HT1080 (cell line): ENCODE measurements at regions not wholly inside any gene's neighbourhood (a gene's known extent, or its start where the extent isn't known, plus 50 kb on each side); places are given as distances from the start of the nearest gene placed in this dataset.
A peak's percentile ranks its signal among the peaks of the same experiment; 100 is the strongest.

Source experiments
- DNase-seq: peaks from one replicate; pipeline ENCODE4 v3.0.0-alpha.2; 2015; ENCODE audit warnings: low read depth

- no peak for DNase-seq
Measured at GRCh38 chr7:96486681-96487080, 164.8 kb upstream of the SLC25A13 start.

GRCh38 chr7:96484845-96485244 is 162.9 kb upstream of the SLC25A13 start:
- no peak for DNase-seq

- DNase-seq, result no peak
Measured at GRCh38 chr7:96484091-96484490, 162.2 kb upstream of the SLC25A13 start.

GRCh38 chr7:96481796-96482195 is 159.9 kb upstream of the SLC25A13 start:
- DNase-seq, result no peak

GRCh38 chr7:96479015-96479645 is 157.2 kb upstream of the SLC25A13 start:
- DNase-seq, result no peak

GRCh38 chr7:96471606-96472005 is 149.7 kb upstream of the SLC25A13 start:
- DNase-seq, result no peak

- no peak for DNase-seq
Measured at GRCh38 chr7:96452146-96452545, 130.2 kb upstream of the SLC25A13 start.

GRCh38 chr7:96449094-96449493 is 127.2 kb upstream of the SLC25A13 start:
- no peak for DNase-seq

GRCh38 chr7:96447109-96447645 is 125.3 kb upstream of the SLC25A13 start:
- no peak for DNase-seq

GRCh38 chr7:96441436-96442084 is 119.7 kb upstream of the SLC25A13 start:
- DNase-seq, result no peak

- DNase-seq, result no peak
Measured at GRCh38 chr7:96440328-96440727, 118.4 kb upstream of the SLC25A13 start.

GRCh38 chr7:96436880-96437279 is 115.0 kb upstream of the SLC25A13 start:
- DNase-seq, result no peak

GRCh38 chr7:96430356-96430755 is 108.5 kb upstream of the SLC25A13 start:
- DNase-seq, result no peak

GRCh38 chr7:96427143-96427542 is 105.2 kb upstream of the SLC25A13 start:
- DNase-seq, result no peak

GRCh38 chr7:96426685-96427084 is 104.8 kb upstream of the SLC25A13 start:
- no peak for DNase-seq

- DNase-seq, result peak; percentile 33
Measured at GRCh38 chr7:96426027-96426426, 104.1 kb upstream of the SLC25A13 start.

GRCh38 chr7:96424411-96424810 is 102.5 kb upstream of the SLC25A13 start:
- DNase-seq, result no peak

- DNase-seq, result no peak
Measured at GRCh38 chr7:96422388-96422787, 100.5 kb upstream of the SLC25A13 start.

- no peak for DNase-seq
Measured at GRCh38 chr7:96418581-96418980, 96.7 kb upstream of the SLC25A13 start.

GRCh38 chr7:96417784-96418183 is 95.9 kb upstream of the SLC25A13 start:
- DNase-seq, result no peak

- DNase-seq, result no peak
Measured at GRCh38 chr7:96416599-96416998, 94.7 kb upstream of the SLC25A13 start.

GRCh38 chr7:96416116-96416515 is 94.2 kb upstream of the SLC25A13 start:
- DNase-seq, result no peak

- no peak for DNase-seq
Measured at GRCh38 chr7:96415293-96415940, 93.5 kb upstream of the SLC25A13 start.
